Heart right ventricle (tissue), 16 donors: ENCODE measurements at regions not wholly inside any gene's neighbourhood (a gene's known extent, or its start where the extent isn't known, plus 50 kb on each side); places are given as distances from the start of the nearest gene placed in this dataset.

Experiments used
- ATAC-seq, 8 donors: fragments of 200-7000 bp; cut with Tn5 transposase; one replicate each; pipeline ENCODE4 v1.9.1; 2020; ENCODE audit warnings: mild to moderate bottlenecking in 8 of 8, moderate library complexity in 8 of 8, moderate number of reproducible peaks in 1 of 8
- DNase-seq, 2 donors: peaks; one replicate each; pipeline ENCODE4 v3.0.0-alpha.2; 2020
- H3K27ac ChIP-seq, 10 donors: fragments of 200-600 bp; sonication (generic) in 2 of 10; one replicate each; pipeline versions ENCODE4 v1.5.0 to v1.8.0; 2020 to 2022; ENCODE audit warnings: mild to moderate bottlenecking in 3 of 10
- H3K27me3 ChIP-seq, 7 donors: fragments of 200-600 bp; one replicate each; pipeline ENCODE4 v1.8.0; 2021 to 2022; ENCODE audit warnings: mild to moderate bottlenecking in 2 of 7
- H3K36me3 ChIP-seq, 9 donors: fragments of 200-600 bp; sonication (generic) in 1 of 9; one replicate each; pipeline versions ENCODE4 v1.5.0 to v1.8.0; 2020 to 2022; ENCODE audit warnings: mild to moderate bottlenecking in 2 of 9
- H3K4me1 ChIP-seq, 9 donors: fragments of 200-600 bp; sonication (generic) in 1 of 9; one replicate each; pipeline versions ENCODE4 v1.5.0 to v1.8.0; 2020 to 2022; ENCODE audit warnings: mild to moderate bottlenecking in 4 of 9
- H3K4me3 ChIP-seq, 10 donors: fragments of 200-600 bp; sonication (generic) in 2 of 10; one replicate each; pipeline versions ENCODE4 v1.5.0 to v1.8.0; 2020 to 2022; ENCODE audit warnings: mild to moderate bottlenecking in 7 of 10, moderate library complexity in 2 of 10
- H3K9me3 ChIP-seq, 11 donors: fragments of 200-600 bp in 10 of 11; sonication (generic) in 2 of 11; one replicate each; pipeline versions ENCODE4 v1.5.0 to v1.8.0; 2013 to 2022; ENCODE audit warnings: mild to moderate bottlenecking in 2 of 11, control low read depth in 1 of 11, moderate library complexity in 1 of 11
- CTCF ChIP-seq, 9 donors: fragments of 200-600 bp; sonication (generic) in 2 of 9; IDR thresholded peaks; one replicate each; pipeline versions ENCODE4 v1.5.0 to v1.8.0; 2021 to 2022; ENCODE audit warnings: antibody characterized with exemption in 9 of 9, mild to moderate bottlenecking in 5 of 9, moderate library complexity in 1 of 9
- WGBS, 2 donors: extraction: QIAGEN DNeasy Blood & Tissue Kit; methylation state at CpG; one replicate each; pipeline ENCODE4 v1.1.7; 2013; ENCODE audit warnings: inconsistent platforms in 1 of 2; 5-methylcytosine and 5-hydroxymethylcytosine counted together
- intact Hi-C, 10 donors: fragments of 100-400 bp; cut with DNase I; formaldehyde crosslinking; loops; one replicate each; pipeline versions ENCODE4 v1.11.1 to v1.14.2; 2022
- donor health status: Arrhythmogenic right ventricular cardiomyopathy.
- donor health status: ischemic (EF 13 %, LVEDD 7.1; RV severe dilation, severe dysfunction).
- donor health status: healthy with polysubstance abuse.
- donor health status: DM: no; HTN: yes; CAD: no.
- donor health status: DM: no; HTN: no; CAD: no.
- donor health status: ischemic (EF 25% LVEDD 6.9; RV normal size, moderate dysfunction).
- donor health status: ischemic (EF 25% LVEDD 5.7; RV mildly dilated, moderate dysfunction).
- donor health status: healthy.
- donor health status: DM: yes; HTN: yes; CAD: no.
- donor health status: Ischemic cardiomyopathy.
- donor health status: ischemic (EF 35%, LVEDD 5.7; RV mildly dilated, moderate dysfunction).
- donor health status: nonischemic (EF 11% LVEDD 7.7; RV severe dilation, severe dysfunction).
- donor health status: DM: yes; HTN: yes; CAD: no.
- donor health status: PGD.
- donor health status: ischemic (EF 29% LVEDD 5.4; RV normal size, mild dysfunction).
- donor health status: nonischemic (EF 23%, LVEDD 6.1; RV moderate dilation, normal function).

- Histone ChIP-seq H3K27ac (peak overlapping the region in 2 of 10 donors; percentile 17 to 37), H3K4me1 (peaks cover 0 to 9% (median 0%) of the 10 kb centered on the region in 9 donors), H3K4me3 (no peak overlapping the region), H3K27me3 (no peaks in the 10 kb centered on the region), H3K9me3 (no peaks in the 10 kb centered on the region), H3K36me3 (no peaks in the 10 kb centered on the region)
- ATAC-seq, result no peak
- WGBS, 2 donors, result 69 to 81% methylated on average over 2 of the region's 2 CpGs
- intact Hi-C loops, result no loop called here
- TF ChIP-seq CTCF (IDR thresholded peaks at IDR 0.05), result no peak
- DNase-seq, result no peak
Measured at GRCh38 chr3:170741756-170742529, 128.1 kb downstream of the RPL22L1 start.

GRCh38 chr3:170740726-170741591 is 129.0 kb downstream of the RPL22L1 start:
- no peaks in the 10 kb centered on the region for H3K27me3 ChIP-seq
- H3K4me3 ChIP-seq, result no peak overlapping the region
- intact Hi-C loops, result no loop called here
- ATAC-seq (peak in 6 of 8 donors; percentile 37 to 84 (median 53)), DNase-seq (peak in 1 of 2 donors; percentile 25)
- no peaks in the 10 kb centered on the region for H3K9me3 ChIP-seq
- no peaks in the 10 kb centered on the region for H3K36me3 ChIP-seq
- TF ChIP-seq CTCF (IDR thresholded peaks at IDR 0.05), result no peak
- peak overlapping the region in 5 of 10 donors; percentile 17 to 67 (median 40) for H3K27ac ChIP-seq
- peaks cover 0 to 9% (median 0%) of the 10 kb centered on the region in 9 donors for H3K4me1 ChIP-seq
- WGBS, 2 donors, result 48 to 51% methylated on average over 10 of the region's 10 CpGs

GRCh38 chr3:170740285-170740684 is 129.7 kb downstream of the RPL22L1 start:
- peak overlapping the region in 3 of 10 donors; percentile 34 to 67 (median 55) for H3K27ac ChIP-seq
- no peak overlapping the region for H3K4me3 ChIP-seq
- no peaks in the 10 kb centered on the region for H3K9me3 ChIP-seq
- WGBS, 2 donors, result 90 to 94% methylated on average over 3 of the region's 3 CpGs
- DNase-seq (no peak), ATAC-seq (no peak)
- H3K36me3 ChIP-seq, result no peaks in the 10 kb centered on the region
- peaks cover 0 to under 1% (median 0%) of the 10 kb centered on the region in 7 donors for H3K27me3 ChIP-seq
- intact Hi-C loops, result no loop called here
- TF ChIP-seq CTCF (IDR thresholded peaks at IDR 0.05), result no peak
- peaks cover 0 to 9% (median 0%) of the 10 kb centered on the region in 9 donors for H3K4me1 ChIP-seq

GRCh38 chr3:170739410-170739809 is 130.6 kb downstream of the RPL22L1 start:
- no peak overlapping the region for H3K4me3 ChIP-seq
- TF ChIP-seq CTCF (IDR thresholded peaks at IDR 0.05), result no peak
- H3K4me1 ChIP-seq, result peaks cover 0 to 9% (median 0%) of the 10 kb centered on the region in 9 donors
- H3K27ac ChIP-seq, result no peak overlapping the region
- no peak for ATAC-seq
- peaks cover 0 to 9% (median 0%) of the 10 kb centered on the region in 7 donors for H3K27me3 ChIP-seq
- H3K36me3 ChIP-seq, result no peaks in the 10 kb centered on the region
- intact Hi-C loops, result no loop called here
- 90 to 92% methylated on average over 4 of the region's 4 CpGs for WGBS, 2 donors
- H3K9me3 ChIP-seq, result no peaks in the 10 kb centered on the region
- DNase-seq, result no peak
